ENCODE measurements at regions not wholly inside any gene's neighbourhood (a gene's known extent, or its start where the extent isn't known, plus 50 kb on each side); places are given as distances from the start of the nearest gene placed in this dataset.

GRCh38 chr10:130404476-130405055, 268.4 kb downstream of the GLRX3 start:
- DNase-seq, result no peak

- DNase-seq, result no peak
Observed at GRCh38 chr10:130407052-130407451, 270.9 kb downstream of the GLRX3 start.

- no peak for DNase-seq
Observed at GRCh38 chr10:130409331-130409730, 273.1 kb downstream of the GLRX3 start.

- no peak for DNase-seq
Observed at GRCh38 chr10:130409931-130410330, 273.7 kb downstream of the GLRX3 start.

GRCh38 chr10:130411496-130412085, 275.4 kb downstream of the GLRX3 start:
- no peak for DNase-seq

- no peak for DNase-seq
Observed at GRCh38 chr10:130412317-130412716, 276.1 kb downstream of the GLRX3 start.

GRCh38 chr10:130416334-130417150, 280.4 kb downstream of the GLRX3 start:
- no peak for DNase-seq

- no peak for DNase-seq
Observed at GRCh38 chr10:130418731-130419130, 282.5 kb downstream of the GLRX3 start.

- no peak for DNase-seq
Observed at GRCh38 chr10:130421909-130422308, 285.7 kb downstream of the GLRX3 start.

- no peak for DNase-seq
Observed at GRCh38 chr10:130422366-130423324, 286.5 kb downstream of the GLRX3 start.

- no peak for DNase-seq
Observed at GRCh38 chr10:130423455-130424305, 287.5 kb downstream of the GLRX3 start.

GRCh38 chr10:130424418-130424817, 288.2 kb downstream of the GLRX3 start:
- DNase-seq, result no peak

- no peak for DNase-seq
Observed at GRCh38 chr10:130425169-130425568, 289.0 kb downstream of the GLRX3 start.

- no peak for DNase-seq
Observed at GRCh38 chr10:130425881-130426435, 289.8 kb downstream of the GLRX3 start.

- no peak for DNase-seq
Observed at GRCh38 chr10:130427216-130427722, 291.1 kb downstream of the GLRX3 start.

GRCh38 chr10:130428936-130429335, 292.7 kb downstream of the GLRX3 start:
- no peak for DNase-seq

- DNase-seq, result no peak
Observed at GRCh38 chr10:130429809-130430208, 293.6 kb downstream of the GLRX3 start.

- DNase-seq, result no peak
Observed at GRCh38 chr10:130430291-130430690, 294.1 kb downstream of the GLRX3 start.

GRCh38 chr10:130430852-130431704, 294.9 kb downstream of the GLRX3 start:
- no peak for DNase-seq

GRCh38 chr10:130432271-130432670, 296.1 kb downstream of the GLRX3 start:
- no peak for DNase-seq

Measured in effector CD8-positive, alpha-beta T cell (primary cell).